HEK293 (cell line): ENCODE measurements at regions not wholly inside any gene's neighbourhood (a gene's known extent, or its start where the extent isn't known, plus 50 kb on each side); places are given as distances from the start of the nearest gene placed in this dataset.

Experiments used
- CTCF ChIP-seq: fragments of 450-650 bp; formaldehyde crosslinking; IDR thresholded peaks from 2 replicates; pipeline ENCODE4 v1.5.1; 2016; ENCODE audit warnings: missing biosample characterization, missing genetic modification characterization
- PRDM2 ChIP-seq: fragments of 450-650 bp; formaldehyde crosslinking; IDR thresholded peaks from 2 replicates; pipeline ENCODE4 v1.5.1; 2016; ENCODE audit warnings: missing biosample characterization, missing genetic modification characterization, borderline replicate concordance
- REPIN1 ChIP-seq: fragments of 450-650 bp; formaldehyde crosslinking; IDR thresholded peaks from 2 replicates; pipeline ENCODE4 v1.5.1; 2017; ENCODE audit warnings: missing biosample characterization, missing genetic modification characterization, low read depth
- REST ChIP-seq: fragments of 450-650 bp; formaldehyde crosslinking; IDR thresholded peaks from 2 replicates; pipeline ENCODE4 v1.5.1; 2016; ENCODE audit warnings: missing biosample characterization, missing genetic modification characterization
- ZNF121 ChIP-seq: fragments of 450-650 bp; formaldehyde crosslinking; IDR thresholded peaks from 2 replicates; pipeline ENCODE4 v1.5.1; 2016; ENCODE audit warnings: missing biosample characterization, missing genetic modification characterization

GRCh38 chr11:56889986-56890385 lies 98.7 kb upstream of the OR5AK2 start:
- TF ChIP-seq REST (no peak), ZNF121 (tag by site-specific recombination) (no peak), REPIN1 (tag by site-specific recombination) (no peak), PRDM2 (no peak), CTCF (tag by site-specific recombination) (no peak)
